ENCODE measurements at regions not wholly inside any gene's neighbourhood (a gene's known extent, or its start where the extent isn't known, plus 50 kb on each side); places are given as distances from the start of the nearest gene placed in this dataset.
A peak's percentile ranks its signal among the peaks of the same experiment; 100 is the strongest.

GRCh38 chr3:150308481-150309256 lies 99.4 kb upstream of the TSC22D2 start (continued):
- TF ChIP-seq REST (IDR thresholded peaks at IDR 0.05; ENCODE audit: low read depth) (no peak), MAX (IDR thresholded peaks at IDR 0.05) (peak; percentile 50; the same call in 1 of the 2 replicates), POLR2A (IDR thresholded peaks at IDR 0.05; ENCODE audit: borderline replicate concordance, extremely low read depth, insufficient read depth, insufficient read length) (no peak), ZBTB33 (IDR thresholded peaks at IDR 0.05; ENCODE audit: extremely low read depth, insufficient replicate concordance, low read length) (no peak), YY1 (IDR thresholded peaks at IDR 0.05; ENCODE audit: extremely low read depth, insufficient replicate concordance, low read depth, low read length) (no peak), ELF1 (IDR thresholded peaks at IDR 0.05; ENCODE audit: borderline replicate concordance, low read depth) (no peak), FOSL1 (IDR thresholded peaks at IDR 0.05; ENCODE audit: low read depth) (peak; percentile 49; the same call in 1 of the 2 replicates)

Measured in HCT116 (cell line).